HUES48 (cell line): ENCODE measurements at regions not wholly inside any gene's neighbourhood (a gene's known extent, or its start where the extent isn't known, plus 50 kb on each side); places are given as distances from the start of the nearest gene placed in this dataset.

Source experiments
- H3K27ac ChIP-seq: one replicate; pipeline ENCODE4 v1.7.0; 2013; ENCODE audit warnings: low read depth, low read length, inconsistent platforms
- H3K27me3 ChIP-seq: 2 replicates; pipeline ENCODE4 v1.6.1; 2013; ENCODE audit warnings: mild to moderate bottlenecking, low read length; ENCODE audit not compliant: control insufficient read depth, insufficient read depth
- H3K36me3 ChIP-seq: 2 replicates; pipeline ENCODE4 v1.6.1; 2013; ENCODE audit warnings: low read length; ENCODE audit not compliant: control insufficient read depth, insufficient read depth
- H3K4me1 ChIP-seq: 2 replicates; pipeline ENCODE4 v1.6.1; 2013; ENCODE audit warnings: mild to moderate bottlenecking, low read length; ENCODE audit not compliant: control insufficient read depth, insufficient read depth
- H3K4me3 ChIP-seq: 2 replicates; pipeline ENCODE4 v1.5.1; 2013; ENCODE audit warnings: mild to moderate bottlenecking, low read depth, low read length
- H3K9ac ChIP-seq: 2 replicates; pipeline ENCODE4 v1.6.1; 2013; ENCODE audit warnings: mild to moderate bottlenecking, low read depth, low read length, moderate library complexity
- H3K9me3 ChIP-seq: 2 replicates; pipeline ENCODE4 v1.6.1; 2013; ENCODE audit warnings: low read length; ENCODE audit not compliant: control insufficient read depth, insufficient read depth

GRCh38 chr5:3341446-3342240, 254.0 kb upstream of the IRX1 start:
- Histone ChIP-seq H3K9ac (no peak overlapping the region), H3K27me3 (no peaks in the 10 kb centered on the region)

GRCh38 chr5:3340471-3340870, 255.2 kb upstream of the IRX1 start:
- no peaks in the 10 kb centered on the region for H3K9me3 ChIP-seq
- no peaks in the 10 kb centered on the region for H3K27me3 ChIP-seq
- H3K9ac ChIP-seq: no peak overlapping the region
- H3K27ac ChIP-seq: no peak overlapping the region
- no peaks in the 10 kb centered on the region for H3K36me3 ChIP-seq
- no peak overlapping the region for H3K4me3 ChIP-seq
- no peaks in the 10 kb centered on the region for H3K4me1 ChIP-seq

More at GRCh38 chr5:3341446-3342240, 254.0 kb upstream of the IRX1 start:
- no peaks in the 10 kb centered on the region for H3K36me3 ChIP-seq
- H3K9me3 ChIP-seq: no peaks in the 10 kb centered on the region
- H3K4me1 ChIP-seq: no peaks in the 10 kb centered on the region
- H3K27ac ChIP-seq: no peak overlapping the region
- H3K4me3 ChIP-seq: no peak overlapping the region

GRCh38 chr5:3339798-3340115, 255.9 kb upstream of the IRX1 start:
- H3K9ac ChIP-seq: no peak overlapping the region
- H3K27me3 ChIP-seq: no peaks in the 10 kb centered on the region
- no peaks in the 10 kb centered on the region for H3K36me3 ChIP-seq
- no peaks in the 10 kb centered on the region for H3K9me3 ChIP-seq
- no peak overlapping the region for H3K27ac ChIP-seq
- no peaks in the 10 kb centered on the region for H3K4me1 ChIP-seq
- H3K4me3 ChIP-seq: no peak overlapping the region

- Histone ChIP-seq H3K4me1 (no peaks in the 10 kb centered on the region), H3K9me3 (no peaks in the 10 kb centered on the region)
These were observed 256.4 kb upstream of the IRX1 start for GRCh38 chr5:3339092-3339797.

GRCh38 chr5:3337812-3338541, 257.7 kb upstream of the IRX1 start:
- no peak overlapping the region for H3K9ac ChIP-seq
- H3K4me1 ChIP-seq: no peaks in the 10 kb centered on the region
- H3K9me3 ChIP-seq: no peaks in the 10 kb centered on the region
- H3K27ac ChIP-seq: no peak overlapping the region
- H3K27me3 ChIP-seq: no peaks in the 10 kb centered on the region
- H3K36me3 ChIP-seq: no peaks in the 10 kb centered on the region
- no peak overlapping the region for H3K4me3 ChIP-seq

More at GRCh38 chr5:3339092-3339797, 256.4 kb upstream of the IRX1 start:
- Histone ChIP-seq H3K9ac (no peak overlapping the region), H3K27me3 (no peaks in the 10 kb centered on the region), H3K4me3 (no peak overlapping the region), H3K36me3 (no peaks in the 10 kb centered on the region), H3K27ac (no peak overlapping the region)

GRCh38 chr5:3336666-3337065, 259.0 kb upstream of the IRX1 start:
- no peaks in the 10 kb centered on the region for H3K27me3 ChIP-seq
- no peaks in the 10 kb centered on the region for H3K36me3 ChIP-seq
- H3K4me1 ChIP-seq: no peaks in the 10 kb centered on the region
- no peak overlapping the region for H3K27ac ChIP-seq
- H3K4me3 ChIP-seq: no peak overlapping the region
- no peaks in the 10 kb centered on the region for H3K9me3 ChIP-seq
- H3K9ac ChIP-seq: no peak overlapping the region

- Histone ChIP-seq H3K4me3 (no peak overlapping the region), H3K27ac (no peak overlapping the region), H3K9me3 (no peaks in the 10 kb centered on the region), H3K36me3 (no peaks in the 10 kb centered on the region), H3K4me1 (no peaks in the 10 kb centered on the region), H3K27me3 (no peaks in the 10 kb centered on the region), H3K9ac (no peak overlapping the region)
These were observed 260.3 kb upstream of the IRX1 start for GRCh38 chr5:3335301-3335700.

GRCh38 chr5:3333836-3334235, 261.8 kb upstream of the IRX1 start:
- H3K27ac ChIP-seq: no peak overlapping the region
- no peaks in the 10 kb centered on the region for H3K4me1 ChIP-seq
- no peaks in the 10 kb centered on the region for H3K36me3 ChIP-seq
- no peaks in the 10 kb centered on the region for H3K27me3 ChIP-seq
- H3K9ac ChIP-seq: no peak overlapping the region
- no peak overlapping the region for H3K4me3 ChIP-seq
- no peaks in the 10 kb centered on the region for H3K9me3 ChIP-seq

- H3K4me3 ChIP-seq: no peak overlapping the region
- no peak overlapping the region for H3K9ac ChIP-seq
- H3K9me3 ChIP-seq: no peaks in the 10 kb centered on the region
- H3K27ac ChIP-seq: no peak overlapping the region
- no peaks in the 10 kb centered on the region for H3K4me1 ChIP-seq
- no peaks in the 10 kb centered on the region for H3K27me3 ChIP-seq
- no peaks in the 10 kb centered on the region for H3K36me3 ChIP-seq
These were observed 262.5 kb upstream of the IRX1 start for GRCh38 chr5:3333105-3333504.

- Histone ChIP-seq H3K9me3 (no peaks in the 10 kb centered on the region), H3K4me3 (no peak overlapping the region), H3K9ac (no peak overlapping the region), H3K27ac (no peak overlapping the region), H3K36me3 (no peaks in the 10 kb centered on the region), H3K4me1 (no peaks in the 10 kb centered on the region), H3K27me3 (no peaks in the 10 kb centered on the region)
These were observed 263.8 kb upstream of the IRX1 start for GRCh38 chr5:3331819-3332218.

- H3K27ac ChIP-seq: no peak overlapping the region
- H3K27me3 ChIP-seq: no peaks in the 10 kb centered on the region
- H3K9me3 ChIP-seq: no peaks in the 10 kb centered on the region
- no peak overlapping the region for H3K9ac ChIP-seq
- H3K4me1 ChIP-seq: no peaks in the 10 kb centered on the region
- no peak overlapping the region for H3K4me3 ChIP-seq
- no peaks in the 10 kb centered on the region for H3K36me3 ChIP-seq
These were observed 265.2 kb upstream of the IRX1 start for GRCh38 chr5:3330442-3330841.
